HepG2 (cell line): ENCODE measurements at regions not wholly inside any gene's neighbourhood (a gene's known extent, or its start where the extent isn't known, plus 50 kb on each side); places are given as distances from the start of the nearest gene placed in this dataset.
A peak's percentile ranks its signal among the peaks of the same experiment; 100 is the strongest.

Experiments
- ATF3 ChIP-seq: sonication (generic); formaldehyde crosslinking; IDR thresholded peaks from 2 replicates; pipeline ENCODE4 v1.4.0; 2020; ENCODE audit warnings: missing genetic modification reagents
- CBX2 ChIP-seq, 2 experiments: fragments of 200-600 bp in 1 of 2; sonication (generic); formaldehyde crosslinking in 1 of 2; IDR thresholded peaks; 2 replicates each; pipeline versions ENCODE4 v1.7.0 to v1.8.1; 2018 to 2022; ENCODE audit warnings: low read depth in 2 of 2, low read length in 1 of 2, mild to moderate bottlenecking in 1 of 2, missing genetic modification reagents in 1 of 2
- KDM3A ChIP-seq: IDR thresholded peaks from 2 replicates; pipeline ENCODE4 v1.6.1; 2018; ENCODE audit warnings: low read depth, missing compliant biosample characterization
- MED1 ChIP-seq: sonication (generic); formaldehyde crosslinking; IDR thresholded peaks from 2 replicates; pipeline ENCODE4 v1.4.0; 2020; ENCODE audit warnings: missing genetic modification reagents
- RAD51 ChIP-seq: fragments of 450-650 bp; IDR thresholded peaks from 2 replicates; pipeline ENCODE4 v1.6.1; 2016; ENCODE audit warnings: borderline replicate concordance
- RBM22 ChIP-seq: fragments of 200-400 bp; formaldehyde crosslinking; optimal IDR thresholded peaks from 2 replicates; pipeline ENCODE3; 2017; ENCODE audit warnings: mild to moderate bottlenecking, low read length, moderate library complexity
- SATB2 ChIP-seq: sonication (generic); formaldehyde crosslinking; IDR thresholded peaks from 2 replicates; pipeline ENCODE4 v1.5.0; 2020; ENCODE audit warnings: missing genetic modification reagents
- SIN3B ChIP-seq: fragments of 150-350 bp; IDR thresholded peaks from 2 replicates; pipeline ENCODE4 v1.6.1; 2014; ENCODE audit warnings: low read length
- TAF15 ChIP-seq: fragments of 200-400 bp; formaldehyde crosslinking; IDR thresholded peaks from one replicate; pipeline ENCODE4 v1.6.1; 2018; ENCODE audit warnings: mild to moderate bottlenecking, low read depth, low read length; ENCODE audit not compliant: poor library complexity, severe bottlenecking
- TFAP4 ChIP-seq: sonication (generic); IDR thresholded peaks from 2 replicates; pipeline ENCODE4 v1.6.1; 2016; ENCODE audit warnings: low read depth, borderline replicate concordance
- TFDP1 ChIP-seq: IDR thresholded peaks from 2 replicates; pipeline ENCODE4 v1.6.1; 2016; ENCODE audit warnings: missing compliant biosample characterization, missing genetic modification reagents, borderline replicate concordance
- ZBTB39 ChIP-seq: sonication (generic); formaldehyde crosslinking; IDR thresholded peaks from 2 replicates; pipeline ENCODE4 v1.5.0; 2020; ENCODE audit warnings: missing genetic modification reagents
- ZNF546 ChIP-seq: sonication (generic); formaldehyde crosslinking; conservative IDR thresholded peaks from 2 replicates; pipeline ENCODE4 v1.8.1; 2023; ENCODE audit warnings: mild to moderate bottlenecking, missing genetic modification reagents
- ZNF597 ChIP-seq: sonication (generic); formaldehyde crosslinking; IDR thresholded peaks from 2 replicates; pipeline ENCODE4 v1.5.0; 2020; ENCODE audit warnings: missing genetic modification reagents
- ZNF646 ChIP-seq: sonication (generic); formaldehyde crosslinking; IDR thresholded peaks from 2 replicates; pipeline ENCODE4 v1.9.0; 2021; ENCODE audit warnings: mild to moderate bottlenecking, missing genetic modification reagents

- no peak for TF ChIP-seq ZBTB39
- no peak for TF ChIP-seq SIN3B
- peak; percentile 50; the same call in 1 of the 2 replicates for TF ChIP-seq TFAP4
- TF ChIP-seq RBM22, result no peak
- TF ChIP-seq TFDP1 (CRISPR knock-in tag), result 0 out of 2 replicates have a peak, but pooled peaks have one; percentile 33
- no peak for TF ChIP-seq RAD51
- no peak for TF ChIP-seq ZNF646 (CRISPR knock-in tag)
- no peak for TF ChIP-seq ZNF597
- TF ChIP-seq ZNF546, result no peak
- TF ChIP-seq TAF15, result no peak
- no peak for TF ChIP-seq SATB2 (CRISPR knock-in tag)
- no peak for TF ChIP-seq MED1 (CRISPR knock-in tag)
- TF ChIP-seq ATF3 (CRISPR knock-in tag), result peak; percentile 5; the same call in 1 of the 2 replicates
- no peak for TF ChIP-seq KDM3A
- TF ChIP-seq CBX2 (IDR thresholded peaks at IDR 0.05; ENCODE audit: low read depth, low read length), result no peak
- TF ChIP-seq CBX2 (CRISPR knock-in tag; IDR thresholded peaks at IDR 0.05; ENCODE audit: low read depth), result no peak
Measured at GRCh38 chr3:11719406-11720303, 75.9 kb upstream of the VGLL4 start (continued).
